ENCODE measurements at regions not wholly inside any gene's neighbourhood (a gene's known extent, or its start where the extent isn't known, plus 50 kb on each side); places are given as distances from the start of the nearest gene placed in this dataset.

DNA sequence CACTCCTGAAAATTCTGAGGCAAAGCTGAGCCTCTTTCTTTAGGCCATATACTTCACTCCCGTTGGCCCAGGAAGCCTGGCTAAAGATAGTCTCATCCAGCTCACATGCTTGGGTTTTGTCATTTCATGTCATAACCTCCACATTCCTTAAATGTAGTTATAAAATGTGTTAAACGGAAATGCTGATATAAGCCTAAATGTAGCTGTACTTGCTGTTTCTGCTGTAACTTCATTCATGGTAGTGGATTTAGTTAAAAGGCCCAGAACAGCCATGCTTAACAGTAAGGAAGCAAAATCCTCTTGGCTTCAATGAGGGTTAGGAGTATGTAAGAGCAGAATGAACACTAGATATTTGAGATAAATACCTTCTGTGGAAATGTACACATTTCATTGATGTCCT, 135.8 kb upstream of the TMEM161B start:
- Mint-ChIP-seq H3K36me3 (ENCODE audit: low read depth) (no peaks in the 10 kb centered on the region), H3K27me3 (no peaks in the 10 kb centered on the region), H3K9me3 (no peaks in the 10 kb centered on the region), H3K4me3 (no peak overlapping the region), H3K4me1 (ENCODE audit: low read depth) (no peaks in the 10 kb centered on the region), H3K27ac (no peak overlapping the region)
- intact Hi-C loops (cut with micrococcal nuclease) = no loop called here

DNA sequence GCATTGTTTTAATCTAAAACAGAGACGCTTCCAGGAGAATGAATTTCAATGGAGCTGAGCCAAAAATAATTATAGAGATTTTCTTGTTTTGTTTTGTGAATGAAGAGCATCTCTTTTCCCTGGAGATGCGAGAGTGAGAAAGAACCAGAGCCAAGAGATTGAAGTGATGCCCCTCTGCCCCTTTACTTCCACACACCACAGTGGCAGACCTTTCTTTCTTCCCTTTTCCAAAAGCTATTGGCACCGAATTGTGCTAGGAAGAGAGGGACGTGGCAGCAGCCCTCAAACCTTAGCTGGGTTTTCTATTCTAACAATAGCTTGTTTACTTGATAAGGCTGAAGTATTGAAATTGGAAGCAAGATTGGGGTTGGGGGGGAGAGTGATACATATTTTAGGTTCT, 133.0 kb upstream of the TMEM161B start:
- H3K36me3 Mint-ChIP-seq (ENCODE audit: low read depth) = no peaks in the 10 kb centered on the region

DNA sequence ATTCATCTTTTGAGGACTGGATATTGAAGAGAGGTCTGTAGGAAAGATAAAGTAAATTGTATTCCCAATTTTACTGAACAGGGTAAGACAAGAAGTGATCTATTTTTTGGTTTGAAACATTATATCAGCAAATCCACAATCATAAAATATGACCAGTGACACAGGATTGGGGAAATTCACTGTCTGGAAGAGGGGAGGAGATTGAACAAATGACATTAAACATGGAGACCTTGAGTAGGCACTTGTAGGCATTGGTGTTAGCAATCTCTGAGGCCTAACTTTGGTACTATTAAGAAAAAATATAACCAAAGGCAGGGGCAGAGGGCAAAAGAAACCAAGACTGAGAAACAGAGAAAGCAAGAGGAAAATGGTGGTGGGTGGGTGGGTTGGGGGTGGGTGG, 132.6 kb upstream of the TMEM161B start:
- Mint-ChIP-seq H3K27ac (no peak overlapping the region), H3K4me1 (ENCODE audit: low read depth) (no peaks in the 10 kb centered on the region), H3K36me3 (ENCODE audit: low read depth) (no peaks in the 10 kb centered on the region), H3K4me3 (no peak overlapping the region), H3K27me3 (no peaks in the 10 kb centered on the region), H3K9me3 (no peaks in the 10 kb centered on the region)
- intact Hi-C loops (cut with micrococcal nuclease) = no loop called here

More for the DNA sequence above, 133.0 kb upstream of the TMEM161B start:
- Mint-ChIP-seq H3K9me3 (no peaks in the 10 kb centered on the region), H3K27me3 (no peaks in the 10 kb centered on the region), H3K4me3 (no peak overlapping the region), H3K27ac (no peak overlapping the region), H3K4me1 (ENCODE audit: low read depth) (no peaks in the 10 kb centered on the region)
- intact Hi-C loops (cut with micrococcal nuclease) = no loop called here

DNA sequence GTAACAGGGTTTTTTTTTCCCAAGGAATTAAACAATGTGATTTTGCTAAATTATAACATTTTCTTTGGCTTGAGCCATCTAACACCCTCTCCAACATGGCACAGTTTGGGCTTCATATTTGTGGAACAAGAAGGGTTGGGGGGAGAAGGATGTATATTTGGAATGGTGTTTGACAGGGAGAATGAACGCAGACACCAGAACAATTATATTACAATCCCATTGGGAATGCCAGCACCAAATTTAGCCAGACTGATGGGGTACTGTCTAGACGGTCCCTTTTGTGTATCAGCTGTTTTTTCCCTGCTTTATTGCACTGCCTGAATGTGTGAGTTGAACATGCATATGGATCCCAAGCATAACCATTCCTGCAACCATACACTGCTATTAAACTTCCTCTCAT, 130.9 kb upstream of the TMEM161B start:
- no peaks in the 10 kb centered on the region for H3K36me3 Mint-ChIP-seq (ENCODE audit: low read depth)
- H3K27me3 Mint-ChIP-seq = no peaks in the 10 kb centered on the region
- H3K4me1 Mint-ChIP-seq (ENCODE audit: low read depth) = no peaks in the 10 kb centered on the region
- H3K4me3 Mint-ChIP-seq = no peak overlapping the region
- intact Hi-C loops (cut with micrococcal nuclease) = no loop called here
- H3K27ac Mint-ChIP-seq = no peak overlapping the region
- no peaks in the 10 kb centered on the region for H3K9me3 Mint-ChIP-seq

DNA sequence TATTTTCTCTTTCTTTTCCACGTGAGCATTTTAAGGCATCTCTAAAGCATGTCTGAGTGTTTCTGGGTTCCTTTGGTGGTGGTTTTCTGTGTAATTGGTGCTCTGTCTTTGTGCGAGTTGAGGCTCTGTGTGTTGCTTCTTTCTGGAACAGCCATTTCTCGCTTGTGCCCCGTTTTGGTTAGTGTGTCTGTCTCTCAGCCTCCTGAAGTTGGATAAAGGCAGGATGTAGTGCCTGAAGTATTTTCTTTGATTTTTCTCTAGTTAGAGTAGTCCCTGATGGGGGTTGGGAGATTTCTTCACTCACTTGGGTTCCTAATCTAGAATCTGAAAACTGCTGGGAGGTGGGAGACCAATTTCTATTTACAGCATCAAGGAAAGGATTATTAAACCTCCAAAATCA, 129.7 kb upstream of the TMEM161B start:
- intact Hi-C loops (cut with micrococcal nuclease) = no loop called here
- H3K27me3 Mint-ChIP-seq = no peaks in the 10 kb centered on the region
- no peaks in the 10 kb centered on the region for H3K4me1 Mint-ChIP-seq (ENCODE audit: low read depth)
- H3K9me3 Mint-ChIP-seq = no peaks in the 10 kb centered on the region
- no peak overlapping the region for H3K4me3 Mint-ChIP-seq
- no peak overlapping the region for H3K27ac Mint-ChIP-seq
- H3K36me3 Mint-ChIP-seq (ENCODE audit: low read depth) = no peaks in the 10 kb centered on the region

DNA sequence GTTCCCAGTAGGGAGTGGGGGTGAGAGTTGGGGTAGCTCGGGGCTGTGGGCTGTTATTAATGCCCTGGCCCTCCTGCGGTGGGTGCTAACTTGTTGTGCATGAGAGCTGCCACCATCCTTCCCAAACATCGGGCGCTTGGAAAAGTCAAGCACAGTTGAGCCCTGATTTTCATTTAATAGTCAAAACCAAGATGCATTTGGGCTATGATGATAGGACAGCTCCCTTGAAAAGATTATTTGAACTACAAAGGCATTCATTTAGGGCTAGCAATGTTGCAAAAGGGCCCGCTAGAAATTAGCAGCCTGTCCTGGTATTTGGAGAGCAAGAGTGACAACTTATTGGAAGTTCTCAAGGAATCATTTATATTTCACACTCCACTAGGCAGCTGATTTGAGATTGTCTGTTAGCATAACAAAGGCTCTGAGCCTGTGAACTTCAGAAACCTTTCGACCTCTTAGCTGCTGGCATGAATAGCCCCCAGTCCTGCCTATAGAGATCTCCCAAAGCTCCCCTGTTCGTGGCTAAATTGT, 128.2 kb upstream of the TMEM161B start:
- Mint-ChIP-seq H3K36me3 (ENCODE audit: low read depth) (no peaks in the 10 kb centered on the region), H3K4me3 (no peak overlapping the region), H3K27me3 (no peaks in the 10 kb centered on the region), H3K4me1 (ENCODE audit: low read depth) (no peaks in the 10 kb centered on the region), H3K27ac (no peak overlapping the region), H3K9me3 (no peaks in the 10 kb centered on the region)
- intact Hi-C loops (cut with micrococcal nuclease) = no loop called here

DNA sequence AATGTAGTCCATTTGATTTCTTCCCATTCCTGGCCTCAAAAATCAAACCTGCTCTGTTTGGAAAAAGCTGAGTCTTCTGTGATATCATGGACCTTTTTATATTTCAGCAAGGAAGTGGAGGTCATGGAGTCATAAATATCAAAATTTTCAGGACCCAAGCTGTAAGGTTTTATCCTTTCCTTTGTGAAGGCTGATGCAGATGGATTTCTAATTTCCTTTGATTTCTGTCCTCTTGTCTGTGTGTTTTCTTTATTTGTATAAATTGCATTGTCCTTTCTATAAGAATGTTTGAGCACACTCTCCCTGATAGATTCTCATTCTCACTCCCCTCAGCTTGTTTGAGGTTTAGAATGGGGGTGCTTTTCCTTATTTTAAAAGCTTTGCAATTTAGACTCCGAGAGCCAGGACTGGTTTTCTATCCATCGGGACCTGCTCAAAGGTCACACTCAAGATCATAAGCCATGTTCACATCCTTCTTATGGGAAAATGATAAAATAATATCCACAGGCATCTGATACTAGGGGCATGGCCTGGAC, 127.4 kb upstream of the TMEM161B start:
- intact Hi-C loops (cut with micrococcal nuclease) = no loop called here
- Mint-ChIP-seq H3K27me3 (no peaks in the 10 kb centered on the region), H3K36me3 (ENCODE audit: low read depth) (no peaks in the 10 kb centered on the region), H3K27ac (no peak overlapping the region), H3K9me3 (no peaks in the 10 kb centered on the region), H3K4me1 (ENCODE audit: low read depth) (no peaks in the 10 kb centered on the region), H3K4me3 (no peak overlapping the region)

DNA sequence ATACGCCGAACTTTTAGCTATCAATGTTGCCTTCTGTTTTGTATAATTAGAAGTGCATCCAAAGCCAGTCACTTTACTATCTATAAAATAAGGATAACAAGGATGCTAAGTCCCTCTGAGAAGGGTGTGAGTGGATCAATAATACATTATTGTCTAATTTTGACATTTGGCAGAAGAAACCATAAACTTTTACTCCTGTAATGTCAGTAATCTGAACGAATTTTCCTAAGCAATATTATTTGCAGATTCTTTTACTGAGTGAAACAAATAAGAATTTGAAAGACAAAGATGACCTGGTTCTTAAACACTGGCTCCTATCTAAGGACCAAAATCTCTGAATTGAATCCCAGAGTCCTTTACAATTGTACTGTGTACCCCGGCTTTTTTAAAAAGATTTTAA, 126.6 kb upstream of the TMEM161B start:
- Mint-ChIP-seq H3K4me1 (ENCODE audit: low read depth) (no peaks in the 10 kb centered on the region), H3K27ac (no peak overlapping the region), H3K4me3 (no peak overlapping the region), H3K27me3 (no peaks in the 10 kb centered on the region), H3K9me3 (no peaks in the 10 kb centered on the region), H3K36me3 (ENCODE audit: low read depth) (no peaks in the 10 kb centered on the region)
- intact Hi-C loops (cut with micrococcal nuclease) = no loop called here

DNA sequence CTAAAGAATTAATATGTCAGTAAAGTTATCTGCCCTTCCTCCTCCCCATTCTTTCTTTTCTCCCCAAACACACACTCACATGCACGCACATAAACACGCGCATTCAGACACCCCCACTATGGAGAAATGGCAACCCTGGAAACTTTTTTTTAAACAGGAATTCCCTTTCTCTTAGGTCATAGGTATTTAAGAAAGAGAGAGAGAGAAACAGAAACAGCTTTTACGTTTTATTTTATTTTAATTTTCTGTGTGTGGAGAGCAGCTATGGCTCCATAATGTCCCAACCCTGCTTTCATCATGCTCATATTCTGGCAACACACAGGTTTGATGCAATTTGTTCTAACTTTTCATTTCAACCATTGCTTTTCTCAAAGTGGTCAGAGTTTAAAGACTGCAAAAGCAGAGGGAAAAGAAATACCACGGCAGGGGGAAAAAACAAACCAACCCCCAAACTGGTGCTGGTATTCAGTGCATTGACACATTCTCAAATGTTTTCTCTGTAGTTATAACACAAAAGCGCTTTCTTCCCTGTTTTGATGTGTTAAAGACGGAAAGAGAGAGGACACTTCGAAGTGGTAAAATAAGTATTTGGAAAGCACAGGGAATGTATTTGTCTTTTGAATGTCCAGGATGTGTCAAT, 126.0 kb upstream of the TMEM161B start:
- no peaks in the 10 kb centered on the region for H3K4me1 Mint-ChIP-seq (ENCODE audit: low read depth)
- no peaks in the 10 kb centered on the region for H3K36me3 Mint-ChIP-seq (ENCODE audit: low read depth)
- no peak overlapping the region for H3K27ac Mint-ChIP-seq
- no peaks in the 10 kb centered on the region for H3K9me3 Mint-ChIP-seq
- H3K27me3 Mint-ChIP-seq = no peaks in the 10 kb centered on the region
- H3K4me3 Mint-ChIP-seq = no peak overlapping the region
- intact Hi-C loops (cut with micrococcal nuclease) = no loop called here

DNA sequence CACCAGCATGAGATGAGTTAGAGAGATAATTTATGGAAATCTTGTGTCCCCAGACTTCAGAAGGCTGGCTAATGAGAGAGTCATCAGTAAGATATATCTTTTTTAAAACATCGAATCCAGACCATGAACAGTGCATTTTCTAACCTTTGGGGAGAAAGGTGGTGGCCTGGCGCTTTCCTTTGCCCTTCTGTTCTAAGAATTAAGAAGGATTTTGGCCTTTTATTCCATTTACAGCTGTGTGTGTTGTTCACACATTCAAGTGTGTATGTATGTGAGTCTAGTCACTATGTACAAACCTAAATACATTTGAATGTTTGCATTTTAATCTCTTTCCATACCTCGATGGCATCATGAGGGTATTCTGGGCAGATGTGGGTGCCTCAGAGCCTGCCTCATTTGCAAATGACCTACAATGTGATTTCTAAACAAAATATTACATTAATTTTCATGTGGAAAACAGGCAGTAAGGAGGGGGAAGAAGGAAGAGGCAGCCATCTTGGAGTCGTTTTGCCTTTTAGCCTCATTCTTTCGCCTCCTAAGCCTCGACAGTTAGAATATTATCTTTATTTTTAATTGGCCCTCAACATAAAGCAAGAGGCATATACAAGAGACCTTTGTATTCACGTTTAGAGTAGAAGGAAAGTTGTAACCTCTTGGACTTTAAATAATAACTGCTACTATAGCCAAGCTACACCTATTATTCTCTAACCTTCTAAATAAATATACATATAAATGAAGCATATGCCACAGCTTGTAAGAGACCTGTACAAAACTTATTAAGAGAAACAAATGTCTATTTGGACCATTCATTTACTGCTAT, 125.3 kb upstream of the TMEM161B start:
- Mint-ChIP-seq H3K4me1 (ENCODE audit: low read depth) (no peaks in the 10 kb centered on the region), H3K27ac (no peak overlapping the region), H3K36me3 (ENCODE audit: low read depth) (no peaks in the 10 kb centered on the region), H3K4me3 (no peak overlapping the region), H3K27me3 (no peaks in the 10 kb centered on the region), H3K9me3 (no peaks in the 10 kb centered on the region)
- intact Hi-C loops (cut with micrococcal nuclease) = no loop called here

DNA sequence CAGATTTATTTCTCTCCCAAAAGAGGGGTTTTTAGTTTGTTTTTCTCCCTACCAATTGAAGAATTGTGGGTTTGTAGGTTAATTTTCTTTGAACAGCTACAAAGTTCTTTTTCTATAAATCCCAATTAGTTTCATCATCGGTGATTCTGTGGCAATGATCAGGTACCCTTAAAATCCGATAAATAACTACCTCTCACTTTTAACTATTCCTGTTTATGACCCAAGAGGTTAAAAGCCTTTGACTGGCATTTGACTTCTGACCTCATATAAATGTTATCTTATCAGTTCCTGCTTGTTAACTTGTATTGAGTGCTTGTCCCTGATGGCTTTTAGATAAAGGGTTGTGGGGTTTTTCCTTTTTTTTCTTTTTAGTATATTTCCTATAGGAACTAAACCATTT, 124.4 kb upstream of the TMEM161B start:
- no peaks in the 10 kb centered on the region for H3K4me1 Mint-ChIP-seq (ENCODE audit: low read depth)
- no peak overlapping the region for H3K27ac Mint-ChIP-seq
- no peaks in the 10 kb centered on the region for H3K27me3 Mint-ChIP-seq
- no peaks in the 10 kb centered on the region for H3K36me3 Mint-ChIP-seq (ENCODE audit: low read depth)
- intact Hi-C loops (cut with micrococcal nuclease) = no loop called here
- H3K9me3 Mint-ChIP-seq = peaks cover 8% of the 10 kb centered on the region
- no peak overlapping the region for H3K4me3 Mint-ChIP-seq

DNA sequence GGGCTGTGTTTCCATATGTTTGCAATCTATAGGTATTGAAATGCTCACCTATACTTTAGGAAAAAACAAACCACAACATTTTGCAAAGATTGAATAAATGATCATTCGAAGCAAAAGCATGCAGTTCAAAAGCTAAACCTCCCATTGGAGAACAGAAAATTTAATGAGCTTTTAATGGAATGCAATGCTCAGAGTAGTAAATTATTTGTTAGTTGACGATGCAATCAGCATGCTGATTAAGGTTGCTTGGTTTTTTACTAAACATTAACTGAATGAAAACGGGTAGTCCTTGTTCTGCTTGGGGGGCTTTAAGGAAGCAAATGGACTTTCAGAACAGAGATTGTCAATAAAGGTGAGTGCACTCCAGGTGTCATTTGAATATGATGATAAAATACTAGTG, 123.3 kb upstream of the TMEM161B start:
- H3K27ac Mint-ChIP-seq = no peak overlapping the region
- intact Hi-C loops (cut with micrococcal nuclease) = no loop called here
- H3K4me3 Mint-ChIP-seq = no peak overlapping the region
- no peaks in the 10 kb centered on the region for H3K27me3 Mint-ChIP-seq
- H3K9me3 Mint-ChIP-seq = peaks cover 8% of the 10 kb centered on the region
- no peaks in the 10 kb centered on the region for H3K36me3 Mint-ChIP-seq (ENCODE audit: low read depth)
- no peaks in the 10 kb centered on the region for H3K4me1 Mint-ChIP-seq (ENCODE audit: low read depth)

DNA sequence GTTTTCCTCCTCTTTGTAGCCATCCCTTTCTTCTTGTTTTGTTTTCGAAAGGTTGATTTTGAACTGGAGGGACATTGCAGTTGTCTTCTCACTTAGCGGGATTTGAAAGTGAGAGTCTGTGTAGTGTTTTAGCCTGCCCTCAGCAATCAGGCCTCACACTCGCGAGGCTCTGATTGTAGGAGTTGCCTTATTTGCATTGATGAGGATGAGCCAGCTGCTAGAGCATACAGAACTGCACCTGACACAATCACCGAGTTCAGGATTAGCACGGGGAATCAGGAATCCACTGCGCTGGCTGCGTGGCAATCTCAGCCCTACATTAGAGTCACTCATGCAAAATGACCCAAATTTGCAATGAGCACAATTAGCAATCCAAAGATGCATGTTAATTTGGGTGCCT, 122.5 kb upstream of the TMEM161B start:
- Mint-ChIP-seq H3K4me3 (no peak overlapping the region), H3K27ac (no peak overlapping the region), H3K27me3 (no peaks in the 10 kb centered on the region), H3K9me3 (peaks cover 8% of the 10 kb centered on the region), H3K4me1 (ENCODE audit: low read depth) (no peaks in the 10 kb centered on the region), H3K36me3 (ENCODE audit: low read depth) (no peaks in the 10 kb centered on the region)
- intact Hi-C loops (cut with micrococcal nuclease) = no loop called here

DNA sequence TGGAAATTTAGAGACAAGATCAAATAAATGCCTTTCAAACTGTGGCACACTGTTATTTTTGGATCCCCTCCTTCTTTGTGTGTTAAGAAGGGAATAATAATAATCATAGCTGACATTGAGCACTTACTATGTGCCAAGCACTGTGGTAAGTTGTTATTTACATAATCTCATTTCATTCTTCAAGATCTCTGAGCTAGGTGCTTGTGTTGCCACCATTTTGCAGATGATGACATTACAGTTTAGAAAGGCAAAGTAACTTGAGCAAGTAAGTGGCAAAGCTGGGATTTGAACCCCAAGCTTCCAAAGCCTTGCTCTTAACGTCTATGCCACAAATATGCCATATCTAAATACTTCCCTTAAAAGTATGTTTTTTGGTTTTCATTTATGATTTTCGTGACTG, 121.8 kb upstream of the TMEM161B start:
- Mint-ChIP-seq H3K4me1 (ENCODE audit: low read depth) (no peaks in the 10 kb centered on the region), H3K9me3 (peaks cover 8% of the 10 kb centered on the region), H3K27me3 (no peaks in the 10 kb centered on the region), H3K4me3 (no peak overlapping the region), H3K36me3 (ENCODE audit: low read depth) (no peaks in the 10 kb centered on the region), H3K27ac (no peak overlapping the region)
- intact Hi-C loops (cut with micrococcal nuclease) = no loop called here

All from dendritic cell treated with granulocyte-macrophage colony-stimulating factor and Interleukin-4, amounts not matched to agents 40 ng/mL and 50 ng/mL, for 4 days (primary cell).